GM19467 (cell line): ENCODE measurements at regions not wholly inside any gene's neighbourhood (a gene's known extent, or its start where the extent isn't known, plus 50 kb on each side); places are given as distances from the start of the nearest gene placed in this dataset.

ENCODE experiments used
- ATAC-seq: cut with Tn5 transposase; IDR thresholded peaks from one replicate; pipeline ENCODE4 v1.9.1; 2021; ENCODE audit warnings: mild to moderate bottlenecking, moderate library complexity; ENCODE audit not compliant: unreplicated experiment

GRCh38 chr14:98543074-98543473 lies 728.9 kb downstream of the BCL11B start:
- ATAC-seq: no peak

- ATAC-seq: no peak
These were observed 727.8 kb downstream of the BCL11B start for GRCh38 chr14:98544174-98544573.

GRCh38 chr14:98545181-98545580 lies 726.8 kb downstream of the BCL11B start:
- no peak for ATAC-seq

- no peak for ATAC-seq
These were observed 723.8 kb downstream of the BCL11B start for GRCh38 chr14:98548071-98548686.

GRCh38 chr14:98551028-98551427 lies 721.0 kb downstream of the BCL11B start:
- no peak for ATAC-seq

GRCh38 chr14:98555440-98555839 lies 716.6 kb downstream of the BCL11B start:
- ATAC-seq: no peak

GRCh38 chr14:98564006-98564405 lies 708.0 kb downstream of the BCL11B start:
- no peak for ATAC-seq

GRCh38 chr14:98564541-98564940 lies 707.5 kb downstream of the BCL11B start:
- ATAC-seq: no peak

GRCh38 chr14:98571104-98571503 lies 700.9 kb downstream of the BCL11B start:
- no peak for ATAC-seq

GRCh38 chr14:98573082-98573481 lies 698.9 kb downstream of the BCL11B start:
- ATAC-seq: no peak

- no peak for ATAC-seq
These were observed 695.5 kb downstream of the BCL11B start for GRCh38 chr14:98576463-98576862.

GRCh38 chr14:98578204-98578603 lies 693.8 kb downstream of the BCL11B start:
- no peak for ATAC-seq

- no peak for ATAC-seq
These were observed 692.9 kb downstream of the BCL11B start for GRCh38 chr14:98579140-98579539.

- no peak for ATAC-seq
These were observed 691.8 kb downstream of the BCL11B start for GRCh38 chr14:98580131-98580678.

GRCh38 chr14:98582276-98582675 lies 689.7 kb downstream of the BCL11B start:
- no peak for ATAC-seq

- no peak for ATAC-seq
These were observed 680.8 kb downstream of the BCL11B start for GRCh38 chr14:98591161-98591560.

GRCh38 chr14:98592611-98593170 lies 679.3 kb downstream of the BCL11B start:
- ATAC-seq: no peak

GRCh38 chr14:98593361-98593761 lies 678.6 kb downstream of the BCL11B start:
- no peak for ATAC-seq

- no peak for ATAC-seq
These were observed 677.8 kb downstream of the BCL11B start for GRCh38 chr14:98594156-98594555.

- no peak for ATAC-seq
These were observed 673.4 kb downstream of the BCL11B start for GRCh38 chr14:98598576-98598975.

- ATAC-seq: no peak
These were observed 672.9 kb downstream of the BCL11B start for GRCh38 chr14:98599082-98599481.

GRCh38 chr14:98602983-98603382 lies 669.0 kb downstream of the BCL11B start:
- ATAC-seq: no peak

GRCh38 chr14:98605043-98605442 lies 667.0 kb downstream of the BCL11B start:
- no peak for ATAC-seq
